ENCODE measurements at regions not wholly inside any gene's neighbourhood (a gene's known extent, or its start where the extent isn't known, plus 50 kb on each side); places are given as distances from the start of the nearest gene placed in this dataset.
"Not testable (repeated sequence)": the region's sequence is repeated elsewhere in the genome, so short reads cannot be mapped to it uniquely, and the experiment has no call there.

DNA sequence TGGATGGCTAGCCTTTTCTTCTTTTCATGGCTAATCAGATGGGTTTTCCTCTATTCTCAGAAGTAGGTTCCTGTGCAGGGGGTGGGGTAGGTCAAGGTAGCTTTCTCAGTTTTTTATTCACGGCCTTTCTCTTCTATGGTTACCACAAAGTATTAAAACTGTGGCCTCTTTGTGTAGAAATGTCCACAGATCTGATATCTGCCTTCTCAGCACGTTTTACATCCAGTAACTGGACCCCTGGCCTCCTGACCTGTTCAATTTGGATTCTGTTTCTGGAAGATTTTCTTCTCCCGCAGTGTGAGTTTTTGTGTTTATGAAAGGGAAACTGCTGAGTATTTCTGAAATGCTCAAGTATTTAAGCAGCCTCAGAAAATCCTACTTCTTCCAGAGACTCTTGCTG lies 688.5 kb downstream of the RAPGEF2 start:
- no peak overlapping the region for H3K9ac ChIP-seq (ENCODE audit: control insufficient read depth, insufficient read depth, low read length)
- SMC1A ChIA-PET (ENCODE audit: uncharacterized antibody, unreplicated experiment): no interaction called here
- POLR2A ChIA-PET: no interaction called here
- no peak for ATAC-seq
- H3K9me3 ChIP-seq (replicated peaks; ENCODE audit: control insufficient read depth, insufficient read depth, low read length): no peaks in the 10 kb centered on the region
- no peaks in the 10 kb centered on the region for H3K4me1 ChIP-seq (ENCODE audit: control insufficient read depth, insufficient read depth, low read length)
- CTCF ChIA-PET: interaction anchor here (1.3 kb wide), 1 partner anchor 27 kb away, joined by 6 read pairs; no protein-coding TSS in a partner anchor
- no peak overlapping the region for H2AFZ ChIP-seq (ENCODE audit: control insufficient read depth, low read depth, low read length)
- intact Hi-C loops (cut with micrococcal nuclease; ENCODE audit: unreplicated experiment): no loop called here
- no peak overlapping the region for H3K4me2 ChIP-seq (ENCODE audit: control insufficient read depth, insufficient read depth)
- no peaks in the 10 kb centered on the region for H4K20me1 ChIP-seq (ENCODE audit: control insufficient read depth, insufficient read depth)
- 0% methylated on average over 3 of the region's 3 CpGs for WGBS (ENCODE audit: insufficient coverage, insufficient replicate concordance, low lambda C conversion rate, missing lambda C conversion rate)
- BruUV-seq (replicated peaks): no TSS peak
- no peaks in the 10 kb centered on the region for H3K27me3 ChIP-seq (replicated peaks in 1 of 2; ENCODE audit: control insufficient read depth in 2 of 2, insufficient read depth in 2 of 2, low read length in 1 of 2)
- no peak overlapping the region for H3K27ac ChIP-seq (ENCODE audit: control insufficient read depth, insufficient read depth)
- in situ Hi-C loops (cut with MboI): no loop called here
- RAD21 ChIA-PET (ENCODE audit: unreplicated experiment): no interaction called here
- DNase-seq (ENCODE audit: low read depth, low spot score): no peak
- no peak for TF ChIP-seq CHD1 (IDR thresholded peaks at IDR 0.05; ENCODE audit: low read depth, low read length)
- TF ChIP-seq, protein P1, sequence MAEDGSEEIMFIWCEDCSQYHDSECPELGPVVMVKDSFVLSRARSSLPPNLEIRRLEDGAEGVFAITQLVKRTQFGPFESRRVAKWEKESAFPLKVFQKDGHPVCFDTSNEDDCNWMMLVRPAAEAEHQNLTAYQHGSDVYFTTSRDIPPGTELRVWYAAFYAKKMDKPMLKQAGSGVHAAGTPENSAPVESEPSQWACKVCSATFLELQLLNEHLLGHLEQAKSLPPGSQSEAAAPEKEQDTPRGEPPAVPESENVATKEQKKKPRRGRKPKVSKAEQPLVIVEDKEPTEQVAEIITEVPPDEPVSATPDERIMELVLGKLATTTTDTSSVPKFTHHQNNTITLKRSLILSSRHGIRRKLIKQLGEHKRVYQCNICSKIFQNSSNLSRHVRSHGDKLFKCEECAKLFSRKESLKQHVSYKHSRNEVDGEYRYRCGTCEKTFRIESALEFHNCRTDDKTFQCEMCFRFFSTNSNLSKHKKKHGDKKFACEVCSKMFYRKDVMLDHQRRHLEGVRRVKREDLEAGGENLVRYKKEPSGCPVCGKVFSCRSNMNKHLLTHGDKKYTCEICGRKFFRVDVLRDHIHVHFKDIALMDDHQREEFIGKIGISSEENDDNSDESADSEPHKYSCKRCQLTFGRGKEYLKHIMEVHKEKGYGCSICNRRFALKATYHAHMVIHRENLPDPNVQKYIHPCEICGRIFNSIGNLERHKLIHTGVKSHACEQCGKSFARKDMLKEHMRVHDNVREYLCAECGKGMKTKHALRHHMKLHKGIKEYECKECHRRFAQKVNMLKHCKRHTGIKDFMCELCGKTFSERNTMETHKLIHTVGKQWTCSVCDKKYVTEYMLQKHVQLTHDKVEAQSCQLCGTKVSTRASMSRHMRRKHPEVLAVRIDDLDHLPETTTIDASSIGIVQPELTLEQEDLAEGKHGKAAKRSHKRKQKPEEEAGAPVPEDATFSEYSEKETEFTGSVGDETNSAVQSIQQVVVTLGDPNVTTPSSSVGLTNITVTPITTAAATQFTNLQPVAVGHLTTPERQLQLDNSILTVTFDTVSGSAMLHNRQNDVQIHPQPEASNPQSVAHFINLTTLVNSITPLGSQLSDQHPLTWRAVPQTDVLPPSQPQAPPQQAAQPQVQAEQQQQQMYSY (CRISPR knock-in tag; IDR thresholded peaks at IDR 0.05): no peak
- TF ChIP-seq, protein P2, sequence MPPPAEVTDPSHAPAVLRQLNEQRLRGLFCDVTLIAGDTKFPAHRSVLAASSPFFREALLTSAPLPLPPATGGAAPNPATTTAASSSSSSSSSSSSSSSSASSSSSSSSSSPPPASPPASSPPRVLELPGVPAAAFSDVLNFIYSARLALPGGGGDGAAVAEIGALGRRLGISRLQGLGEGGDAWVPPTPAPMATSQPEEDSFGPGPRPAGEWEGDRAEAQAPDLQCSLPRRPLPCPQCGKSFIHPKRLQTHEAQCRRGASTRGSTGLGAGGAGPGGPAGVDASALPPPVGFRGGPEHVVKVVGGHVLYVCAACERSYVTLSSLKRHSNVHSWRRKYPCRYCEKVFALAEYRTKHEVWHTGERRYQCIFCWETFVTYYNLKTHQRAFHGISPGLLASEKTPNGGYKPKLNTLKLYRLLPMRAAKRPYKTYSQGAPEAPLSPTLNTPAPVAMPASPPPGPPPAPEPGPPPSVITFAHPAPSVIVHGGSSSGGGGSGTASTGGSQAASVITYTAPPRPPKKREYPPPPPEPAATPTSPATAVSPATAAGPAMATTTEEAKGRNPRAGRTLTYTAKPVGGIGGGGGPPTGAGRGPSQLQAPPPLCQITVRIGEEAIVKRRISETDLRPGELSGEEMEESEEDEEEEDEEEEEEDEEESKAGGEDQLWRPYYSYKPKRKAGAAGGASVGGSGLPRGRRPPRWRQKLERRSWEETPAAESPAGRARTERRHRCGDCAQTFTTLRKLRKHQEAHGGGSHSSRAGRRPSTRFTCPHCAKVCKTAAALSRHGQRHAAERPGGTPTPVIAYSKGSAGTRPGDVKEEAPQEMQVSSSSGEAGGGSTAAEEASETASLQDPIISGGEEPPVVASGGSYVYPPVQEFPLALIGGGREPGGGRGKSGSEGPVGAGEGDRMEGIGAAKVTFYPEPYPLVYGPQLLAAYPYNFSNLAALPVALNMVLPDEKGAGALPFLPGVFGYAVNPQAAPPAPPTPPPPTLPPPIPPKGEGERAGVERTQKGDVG (CRISPR knock-in tag; IDR thresholded peaks at IDR 0.05): no peak
- no peak for TF ChIP-seq JUNB (IDR thresholded peaks at IDR 0.05)
- TF ChIP-seq, protein P3, sequence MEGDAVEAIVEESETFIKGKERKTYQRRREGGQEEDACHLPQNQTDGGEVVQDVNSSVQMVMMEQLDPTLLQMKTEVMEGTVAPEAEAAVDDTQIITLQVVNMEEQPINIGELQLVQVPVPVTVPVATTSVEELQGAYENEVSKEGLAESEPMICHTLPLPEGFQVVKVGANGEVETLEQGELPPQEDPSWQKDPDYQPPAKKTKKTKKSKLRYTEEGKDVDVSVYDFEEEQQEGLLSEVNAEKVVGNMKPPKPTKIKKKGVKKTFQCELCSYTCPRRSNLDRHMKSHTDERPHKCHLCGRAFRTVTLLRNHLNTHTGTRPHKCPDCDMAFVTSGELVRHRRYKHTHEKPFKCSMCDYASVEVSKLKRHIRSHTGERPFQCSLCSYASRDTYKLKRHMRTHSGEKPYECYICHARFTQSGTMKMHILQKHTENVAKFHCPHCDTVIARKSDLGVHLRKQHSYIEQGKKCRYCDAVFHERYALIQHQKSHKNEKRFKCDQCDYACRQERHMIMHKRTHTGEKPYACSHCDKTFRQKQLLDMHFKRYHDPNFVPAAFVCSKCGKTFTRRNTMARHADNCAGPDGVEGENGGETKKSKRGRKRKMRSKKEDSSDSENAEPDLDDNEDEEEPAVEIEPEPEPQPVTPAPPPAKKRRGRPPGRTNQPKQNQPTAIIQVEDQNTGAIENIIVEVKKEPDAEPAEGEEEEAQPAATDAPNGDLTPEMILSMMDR (IDR thresholded peaks at IDR 0.05 in 2 of 3, conservative IDR thresholded peaks at IDR 0.05 in 1 of 3; ENCODE audit: control insufficient read depth in 2 of 3, extremely low read depth in 1 of 3, insufficient read depth in 1 of 3, low read depth in 3 of 3, low read length in 3 of 3): no peak
- TF ChIP-seq IKZF2 (IDR thresholded peaks at IDR 0.05): no peak
- TF ChIP-seq SMAD5 (IDR thresholded peaks at IDR 0.05; ENCODE audit: low read depth): no peak
- H3K79me2 ChIP-seq (ENCODE audit: control insufficient read depth, insufficient read depth, low read length): no peaks in the 10 kb centered on the region
- FAIRE-seq: no peak
- H3K36me3 ChIP-seq (ENCODE audit: control insufficient read depth in 2 of 2, insufficient read depth in 2 of 2, low read length in 1 of 2): no peaks in the 10 kb centered on the region
- H3K4me3 ChIP-seq: no peak overlapping the region

DNA sequence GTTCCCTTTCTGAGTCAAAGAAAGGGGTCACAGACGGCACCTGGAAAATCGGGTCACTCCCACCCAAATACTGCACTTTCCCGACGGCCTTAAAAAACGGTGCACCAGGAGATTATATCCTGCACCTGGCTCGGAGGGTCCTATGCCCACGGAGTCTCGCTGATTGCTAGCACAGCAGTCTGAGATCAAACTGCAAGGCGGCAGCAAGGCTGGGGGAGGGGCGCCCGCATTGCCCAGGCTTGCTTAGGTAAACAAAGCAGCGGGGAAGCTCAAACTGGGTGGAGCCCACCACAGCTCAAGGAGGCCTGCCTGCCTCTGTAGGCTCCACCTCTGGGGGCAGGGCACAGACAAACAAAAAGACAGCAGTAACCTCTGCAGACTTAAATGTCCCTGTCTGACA lies 701.7 kb downstream of the RAPGEF2 start:
- H3K4me1 ChIP-seq (ENCODE audit: control insufficient read depth, insufficient read depth, low read length); H4K20me1 ChIP-seq (ENCODE audit: control insufficient read depth, insufficient read depth); H3K9me3 ChIP-seq (replicated peaks; ENCODE audit: control insufficient read depth, insufficient read depth, low read length); POLR2A ChIA-PET; H3K4me2 ChIP-seq (ENCODE audit: control insufficient read depth, insufficient read depth); H3K27me3 ChIP-seq (replicated peaks in 1 of 2; ENCODE audit: control insufficient read depth in 2 of 2, insufficient read depth in 2 of 2, low read length in 1 of 2); RAD21 ChIA-PET (ENCODE audit: unreplicated experiment); ATAC-seq; FAIRE-seq; BruUV-seq (replicated peaks); H2AFZ ChIP-seq (ENCODE audit: control insufficient read depth, low read depth, low read length); intact Hi-C loops (cut with micrococcal nuclease; ENCODE audit: unreplicated experiment); DNase-seq (ENCODE audit: low read depth, low spot score); in situ Hi-C loops (cut with MboI); H3K36me3 ChIP-seq (ENCODE audit: control insufficient read depth in 2 of 2, insufficient read depth in 2 of 2, low read length in 1 of 2); H3K4me3 ChIP-seq; H3K79me2 ChIP-seq (ENCODE audit: control insufficient read depth, insufficient read depth, low read length); H3K27ac ChIP-seq (ENCODE audit: control insufficient read depth, insufficient read depth); SMC1A ChIA-PET (ENCODE audit: uncharacterized antibody, unreplicated experiment); H3K9ac ChIP-seq (ENCODE audit: control insufficient read depth, insufficient read depth, low read length); CTCF ChIA-PET: not testable (repeated sequence)
- WGBS (ENCODE audit: insufficient coverage, insufficient replicate concordance, low lambda C conversion rate, missing lambda C conversion rate): 37% methylated on average over 12 of the region's 12 CpGs
